Panc1 (cell line): ENCODE measurements at regions not wholly inside any gene's neighbourhood (a gene's known extent, or its start where the extent isn't known, plus 50 kb on each side); places are given as distances from the start of the nearest gene placed in this dataset.

Experiments used
- ATAC-seq: fragments of 200-7000 bp; cut with Tn5 transposase; 2 replicates; pipeline ENCODE4 v1.9.1; 2020; ENCODE audit warnings: mild to moderate bottlenecking, moderate library complexity
- BruUV-seq: library from RNA; stranded (reverse); fragments of 400-500 nt; replicated peaks from 2 replicates; lab custom pipeline; 2021; lab: Mats Ljungman, UMichigan
- CTCF ChIA-PET: fragments of 300-600 bp; sonication (Branson Sonifier 250); formaldehyde crosslinking; loops from one replicate; lab custom pipeline; 2022; ENCODE audit warnings: antibody characterized with exemption; lab: Charles Lee
- POLR2A ChIA-PET: fragments of 300-600 bp; sonication (Branson Sonifier 250); formaldehyde crosslinking; loops from one replicate; lab custom pipeline; 2022; ENCODE audit warnings: antibody characterized with exemption; lab: Charles Lee
- DNase-seq: peaks from one replicate; pipeline ENCODE4 v3.0.0-alpha.2; 2010; ENCODE audit warnings: low read depth, low spot score
- H3K27ac ChIP-seq: 2 replicates; pipeline ENCODE4 v1.5.1; 2011; ENCODE audit warnings: mild to moderate bottlenecking, low read length, inconsistent platforms
- H3K27me3 ChIP-seq: fragments of 200-500 bp; sonication (Bioruptor generic); 2 replicates; pipeline ENCODE4 v1.6.0; 2014; ENCODE audit warnings: low read length, inconsistent platforms; ENCODE audit not compliant: control insufficient read depth, insufficient read depth
- H3K36me3 ChIP-seq: fragments of 200-500 bp; sonication (Bioruptor generic); 2 replicates; pipeline ENCODE4 v1.5.1; 2014; ENCODE audit warnings: inconsistent platforms, mild to moderate bottlenecking, low read length, moderate library complexity; ENCODE audit not compliant: control insufficient read depth, insufficient read depth
- H3K4me1 ChIP-seq: 2 replicates; pipeline ENCODE4 v1.5.1; 2011; ENCODE audit warnings: inconsistent platforms, mild to moderate bottlenecking, low read length, moderate library complexity; ENCODE audit not compliant: control insufficient read depth, insufficient read depth
- H3K4me3 ChIP-seq, 2 experiments: 2 replicates each; pipeline ENCODE4 v1.5.1; 2011 to 2012; ENCODE audit warnings: low read depth in 2 of 2, low read length in 2 of 2, mild to moderate bottlenecking in 2 of 2, inconsistent platforms in 1 of 2, moderate library complexity in 1 of 2
- H3K9me3 ChIP-seq: fragments of 200-500 bp; sonication (Bioruptor generic); 2 replicates; pipeline ENCODE4 v1.5.1; 2014; ENCODE audit warnings: low read depth, mild to moderate bottlenecking, inconsistent platforms, low read length, moderate library complexity; ENCODE audit not compliant: control insufficient read depth, insufficient read depth
- POLR2AphosphoS5 ChIP-seq: IDR thresholded peaks from 2 replicates; pipeline ENCODE4 v1.6.1; 2012; ENCODE audit warnings: mild to moderate bottlenecking, low read depth, low read length, moderate library complexity
- SIN3A ChIP-seq: IDR thresholded peaks from 2 replicates; pipeline ENCODE4 v1.6.1; 2012; ENCODE audit warnings: low read depth, mild to moderate bottlenecking, low read length, moderate library complexity, borderline replicate concordance; ENCODE audit not compliant: insufficient read depth
- TCF7L2 ChIP-seq: IDR thresholded peaks from 2 replicates; pipeline ENCODE4 v1.6.1; 2011; ENCODE audit warnings: mild to moderate bottlenecking, low read depth, low read length, inconsistent platforms
- in situ Hi-C: cut with HindIII; loops from 2 replicates; pipeline ENCODE4 v1.10.0; 2016; ENCODE audit warnings: low sequenced_read_pairs, low pct_unique_long_range_greater_than_20kb
- intact Hi-C: fragments of 100-400 bp; cut with micrococcal nuclease; formaldehyde crosslinking; loops from one replicate; pipeline ENCODE4 v1.10.0; 2022; ENCODE audit not compliant: unreplicated experiment
- TF ChIP-seq, protein P1 (sequence below), 2 experiments: IDR thresholded peaks; 2 replicates each; pipeline ENCODE4 v1.6.1; 2011 to 2012; ENCODE audit warnings: low read depth in 2 of 2, control low read depth in 1 of 2, low read length in 1 of 2, mild to moderate bottlenecking in 1 of 2, moderate library complexity in 1 of 2; ENCODE audit not compliant: insufficient read depth in 1 of 2
- TF ChIP-seq, protein P2 (sequence below): fragments of 450-650 bp; IDR thresholded peaks from 2 replicates; pipeline ENCODE4 v1.5.1; 2017; ENCODE audit warnings: mild to moderate bottlenecking

DNA sequence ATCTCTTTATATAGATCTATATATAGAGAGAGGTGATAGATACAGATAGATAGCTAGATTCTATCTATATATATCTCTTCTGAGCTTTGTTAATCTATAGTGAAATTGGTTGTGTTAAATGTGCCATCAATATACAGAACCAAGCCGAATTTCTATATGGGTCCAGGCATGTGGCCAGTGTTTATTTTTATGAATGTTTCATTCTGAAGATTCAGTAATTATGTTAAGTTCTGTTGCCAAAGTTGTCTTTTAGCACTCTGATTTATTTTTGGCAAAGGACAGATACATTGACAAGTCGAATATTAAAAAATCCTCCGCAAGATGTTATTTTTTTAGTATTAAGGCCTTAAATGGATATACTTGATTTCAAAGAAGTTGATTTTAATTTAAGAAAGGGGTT, 190.4 kb upstream of the HTR2A start:
- Histone ChIP-seq H3K4me3 (no peak overlapping the region), H3K27me3 (no peaks in the 10 kb centered on the region), H3K27ac (no peak overlapping the region), H3K36me3 (no peaks in the 10 kb centered on the region), H3K4me1 (no peaks in the 10 kb centered on the region), H3K9me3 (no peaks in the 10 kb centered on the region)
- CTCF ChIA-PET: no interaction called here
- ATAC-seq: no peak
- POLR2A ChIA-PET: no interaction called here
- TF ChIP-seq, protein P1, sequence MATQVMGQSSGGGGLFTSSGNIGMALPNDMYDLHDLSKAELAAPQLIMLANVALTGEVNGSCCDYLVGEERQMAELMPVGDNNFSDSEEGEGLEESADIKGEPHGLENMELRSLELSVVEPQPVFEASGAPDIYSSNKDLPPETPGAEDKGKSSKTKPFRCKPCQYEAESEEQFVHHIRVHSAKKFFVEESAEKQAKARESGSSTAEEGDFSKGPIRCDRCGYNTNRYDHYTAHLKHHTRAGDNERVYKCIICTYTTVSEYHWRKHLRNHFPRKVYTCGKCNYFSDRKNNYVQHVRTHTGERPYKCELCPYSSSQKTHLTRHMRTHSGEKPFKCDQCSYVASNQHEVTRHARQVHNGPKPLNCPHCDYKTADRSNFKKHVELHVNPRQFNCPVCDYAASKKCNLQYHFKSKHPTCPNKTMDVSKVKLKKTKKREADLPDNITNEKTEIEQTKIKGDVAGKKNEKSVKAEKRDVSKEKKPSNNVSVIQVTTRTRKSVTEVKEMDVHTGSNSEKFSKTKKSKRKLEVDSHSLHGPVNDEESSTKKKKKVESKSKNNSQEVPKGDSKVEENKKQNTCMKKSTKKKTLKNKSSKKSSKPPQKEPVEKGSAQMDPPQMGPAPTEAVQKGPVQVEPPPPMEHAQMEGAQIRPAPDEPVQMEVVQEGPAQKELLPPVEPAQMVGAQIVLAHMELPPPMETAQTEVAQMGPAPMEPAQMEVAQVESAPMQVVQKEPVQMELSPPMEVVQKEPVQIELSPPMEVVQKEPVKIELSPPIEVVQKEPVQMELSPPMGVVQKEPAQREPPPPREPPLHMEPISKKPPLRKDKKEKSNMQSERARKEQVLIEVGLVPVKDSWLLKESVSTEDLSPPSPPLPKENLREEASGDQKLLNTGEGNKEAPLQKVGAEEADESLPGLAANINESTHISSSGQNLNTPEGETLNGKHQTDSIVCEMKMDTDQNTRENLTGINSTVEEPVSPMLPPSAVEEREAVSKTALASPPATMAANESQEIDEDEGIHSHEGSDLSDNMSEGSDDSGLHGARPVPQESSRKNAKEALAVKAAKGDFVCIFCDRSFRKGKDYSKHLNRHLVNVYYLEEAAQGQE (IDR thresholded peaks at IDR 0.05; ENCODE audit: insufficient read depth in 1 of 2, low read depth in 2 of 2, low read length in 1 of 2): no peak
- DNase-seq: no peak
- intact Hi-C loops (no loop called here), in situ Hi-C loops (no loop called here)
- BruUV-seq: no TSS peak

DNA sequence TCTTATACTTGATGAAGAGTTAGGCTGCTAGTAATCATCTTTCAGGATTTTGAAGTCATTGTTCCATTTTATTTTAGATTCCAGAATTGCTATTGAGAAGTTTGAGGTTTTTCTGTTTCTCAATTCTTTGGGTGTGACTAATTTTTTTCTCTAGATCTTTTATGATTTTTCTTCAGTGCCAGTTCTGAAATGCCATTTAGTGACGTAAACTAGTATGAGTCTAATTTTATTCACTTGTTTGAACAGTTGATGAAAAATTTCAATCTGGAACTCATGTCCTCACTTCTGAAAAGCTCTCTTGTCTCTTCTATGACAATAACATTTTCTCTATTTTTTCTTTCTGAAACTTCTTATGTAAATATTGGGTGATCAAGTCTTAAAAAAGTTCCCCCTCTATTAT, 188.5 kb upstream of the HTR2A start:
- intact Hi-C loops: no loop called here
- no peaks in the 10 kb centered on the region for H3K36me3 ChIP-seq
- TF ChIP-seq, protein P2, sequence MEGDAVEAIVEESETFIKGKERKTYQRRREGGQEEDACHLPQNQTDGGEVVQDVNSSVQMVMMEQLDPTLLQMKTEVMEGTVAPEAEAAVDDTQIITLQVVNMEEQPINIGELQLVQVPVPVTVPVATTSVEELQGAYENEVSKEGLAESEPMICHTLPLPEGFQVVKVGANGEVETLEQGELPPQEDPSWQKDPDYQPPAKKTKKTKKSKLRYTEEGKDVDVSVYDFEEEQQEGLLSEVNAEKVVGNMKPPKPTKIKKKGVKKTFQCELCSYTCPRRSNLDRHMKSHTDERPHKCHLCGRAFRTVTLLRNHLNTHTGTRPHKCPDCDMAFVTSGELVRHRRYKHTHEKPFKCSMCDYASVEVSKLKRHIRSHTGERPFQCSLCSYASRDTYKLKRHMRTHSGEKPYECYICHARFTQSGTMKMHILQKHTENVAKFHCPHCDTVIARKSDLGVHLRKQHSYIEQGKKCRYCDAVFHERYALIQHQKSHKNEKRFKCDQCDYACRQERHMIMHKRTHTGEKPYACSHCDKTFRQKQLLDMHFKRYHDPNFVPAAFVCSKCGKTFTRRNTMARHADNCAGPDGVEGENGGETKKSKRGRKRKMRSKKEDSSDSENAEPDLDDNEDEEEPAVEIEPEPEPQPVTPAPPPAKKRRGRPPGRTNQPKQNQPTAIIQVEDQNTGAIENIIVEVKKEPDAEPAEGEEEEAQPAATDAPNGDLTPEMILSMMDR: no peak
- TF ChIP-seq TCF7L2 (no peak), SIN3A (no peak)
- ChIA-PET CTCF (no interaction called here), POLR2A (no interaction called here)
- in situ Hi-C loops: no loop called here
- no peak overlapping the region for H3K4me3 ChIP-seq
- DNase-seq (no peak), ATAC-seq (no peak)
- BruUV-seq: no TSS peak
- H3K9me3 ChIP-seq: no peaks in the 10 kb centered on the region
- no peaks in the 10 kb centered on the region for H3K4me1 ChIP-seq
- no peaks in the 10 kb centered on the region for H3K27me3 ChIP-seq
- H3K27ac ChIP-seq: no peak overlapping the region

DNA sequence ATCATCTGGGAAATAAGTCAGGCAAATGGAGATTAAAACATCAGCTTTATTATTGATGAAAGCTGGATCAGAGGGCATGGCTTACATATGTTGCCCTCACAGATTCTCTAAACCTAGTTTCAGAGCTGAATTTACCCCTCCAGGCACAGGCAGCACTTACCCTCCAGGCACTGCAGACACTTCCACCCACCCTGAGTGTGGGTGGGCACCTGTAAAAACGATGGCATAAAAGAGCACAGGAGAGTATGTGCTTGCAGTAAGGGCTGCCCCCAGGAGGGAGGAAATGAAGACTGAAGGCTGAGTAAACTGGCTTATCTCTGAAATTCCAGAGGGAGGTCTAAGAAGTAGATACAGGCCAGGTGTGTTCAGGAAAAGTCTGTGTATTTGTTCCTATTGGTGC, 185.0 kb upstream of the HTR2A start:
- no peak for TF ChIP-seq POLR2AphosphoS5
- TF ChIP-seq, protein P1 (IDR thresholded peaks at IDR 0.05; ENCODE audit: insufficient read depth in 1 of 2, low read depth in 2 of 2, low read length in 1 of 2): no peak
- TF ChIP-seq, protein P2: no peak
- Histone ChIP-seq H3K4me3 (no peak overlapping the region), H3K36me3 (no peaks in the 10 kb centered on the region), H3K27ac (no peak overlapping the region), H3K4me1 (no peaks in the 10 kb centered on the region), H3K9me3 (no peaks in the 10 kb centered on the region), H3K27me3 (no peaks in the 10 kb centered on the region)
- BruUV-seq: no TSS peak
- CTCF ChIA-PET: no interaction called here
- POLR2A ChIA-PET: interaction anchor here (0.6 kb wide), 1 partner anchor 176 kb away, joined by 4 read pairs; no protein-coding TSS in a partner anchor
- intact Hi-C loops: no loop called here
- ATAC-seq: no peak
- in situ Hi-C loops: no loop called here
- DNase-seq: no peak
